Stimulated activated CD8-positive, alpha-beta memory T cell treated with anti-CD3 and anti-CD28 coated beads, Interleukin-15, amount 100 ng/mL, for 48 hours (primary cell): ENCODE measurements at regions not wholly inside any gene's neighbourhood (a gene's known extent, or its start where the extent isn't known, plus 50 kb on each side); places are given as distances from the start of the nearest gene placed in this dataset.
"Not testable (repeated sequence)": the region's sequence is repeated elsewhere in the genome, so short reads cannot be mapped to it uniquely, and the experiment has no call there.

Experiments
- DNase-seq, 2 donors: peaks; one replicate each; pipeline ENCODE4 v3.0.0-alpha.2; 2020; ENCODE audit warnings: low read depth in 2 of 2

- no peak for DNase-seq
These were observed 1087.5 kb downstream of the BCL11B start for GRCh38 chr14:98184457-98184856.

- no peak for DNase-seq
These were observed 1087.0 kb downstream of the BCL11B start for GRCh38 chr14:98185036-98185435.

- DNase-seq = no peak
These were observed 1085.9 kb downstream of the BCL11B start for GRCh38 chr14:98186140-98186539.

DNA sequence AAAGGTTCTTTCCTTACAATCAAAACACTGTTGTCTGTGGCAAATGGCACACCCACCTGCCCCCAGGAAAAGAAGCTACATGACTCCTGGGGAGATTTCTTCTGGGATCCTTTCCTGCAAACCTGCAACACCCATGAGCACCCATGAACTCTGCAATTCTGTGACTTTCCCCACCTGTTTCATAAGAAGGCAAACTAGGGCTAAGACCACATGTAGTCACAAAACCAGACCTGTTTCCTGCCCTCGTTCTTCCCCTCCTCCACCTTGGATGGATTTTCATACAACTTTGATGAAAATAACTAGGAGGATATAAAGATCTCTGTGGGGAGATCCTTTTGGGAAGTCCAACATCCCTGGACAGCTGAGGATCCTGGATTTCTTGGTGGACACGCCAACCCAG, 1084.7 kb downstream of the BCL11B start:
- DNase-seq = no peak

- DNase-seq = no peak
These were observed 1082.9 kb downstream of the BCL11B start for GRCh38 chr14:98189062-98189461.

- no peak for DNase-seq
These were observed 1082.5 kb downstream of the BCL11B start for GRCh38 chr14:98189511-98189910.

DNA sequence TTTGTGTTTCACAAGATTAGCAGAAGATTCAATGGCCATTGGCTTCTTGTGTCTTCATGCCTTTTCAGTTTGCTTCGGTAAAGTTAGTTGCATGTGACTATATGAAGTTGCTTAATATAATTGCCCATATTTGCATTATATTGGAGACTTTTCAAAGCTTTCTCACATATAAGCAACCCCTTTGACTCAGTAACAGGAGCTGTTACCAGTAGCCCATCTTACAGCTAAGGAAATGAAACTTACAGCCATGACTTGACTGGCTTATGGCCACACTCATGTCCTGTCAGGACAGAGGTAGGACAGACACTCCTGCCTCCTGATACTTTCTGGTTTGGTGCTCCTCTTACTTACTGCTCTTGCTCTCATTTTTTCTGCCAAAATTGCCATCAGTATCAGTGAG, 1082.1 kb downstream of the BCL11B start:
- no peak for DNase-seq

- DNase-seq = no peak
These were observed 1079.1 kb downstream of the BCL11B start for GRCh38 chr14:98192946-98193345.

DNA sequence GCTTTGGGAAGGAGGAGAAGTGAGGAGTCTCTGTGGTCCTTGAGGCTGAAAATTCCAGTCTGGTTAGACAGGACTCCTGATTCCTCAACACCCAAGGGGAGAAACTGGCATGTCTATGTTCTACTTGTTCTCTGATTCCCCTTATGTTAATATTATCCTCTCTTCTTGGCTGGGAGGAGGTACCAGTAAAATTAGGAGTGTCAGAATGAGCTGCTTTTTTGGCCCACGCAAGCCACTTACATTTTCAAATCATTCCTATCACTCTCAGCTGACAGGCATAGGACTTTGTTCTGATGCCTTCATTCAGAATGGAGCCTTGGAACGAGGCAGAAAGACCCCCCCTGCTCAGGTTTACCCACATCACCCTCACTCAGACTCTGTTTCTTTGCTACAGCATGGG, 1077.2 kb downstream of the BCL11B start:
- no peak for DNase-seq

- no peak for DNase-seq
These were observed 1076.7 kb downstream of the BCL11B start for GRCh38 chr14:98195256-98195655.

DNA sequence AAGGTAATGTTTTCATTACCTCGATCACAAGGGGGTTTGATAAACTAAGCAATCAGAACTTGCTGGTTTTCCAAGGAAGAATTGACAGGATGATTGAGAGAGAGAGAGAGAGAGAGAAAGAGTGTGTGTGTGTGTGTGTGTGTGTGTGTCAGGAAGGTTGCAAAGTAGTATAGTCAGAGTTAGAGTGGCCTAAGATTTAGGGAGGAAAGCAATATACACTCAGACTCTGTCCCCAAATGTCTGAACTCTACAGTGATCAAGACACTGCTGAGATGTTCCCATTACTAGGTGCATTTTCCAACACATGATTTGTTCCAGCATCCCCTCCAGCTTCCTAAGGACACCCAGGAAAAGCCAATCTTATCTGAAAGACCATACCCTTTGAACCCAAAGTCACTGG, 1074.1 kb downstream of the BCL11B start:
- DNase-seq = no peak

- peak in 1 of 2 donors; percentile 28 for DNase-seq
These were observed 1073.6 kb downstream of the BCL11B start for GRCh38 chr14:98198385-98198784.

- DNase-seq = no peak
These were observed 1071.4 kb downstream of the BCL11B start for GRCh38 chr14:98200601-98201000.

DNA sequence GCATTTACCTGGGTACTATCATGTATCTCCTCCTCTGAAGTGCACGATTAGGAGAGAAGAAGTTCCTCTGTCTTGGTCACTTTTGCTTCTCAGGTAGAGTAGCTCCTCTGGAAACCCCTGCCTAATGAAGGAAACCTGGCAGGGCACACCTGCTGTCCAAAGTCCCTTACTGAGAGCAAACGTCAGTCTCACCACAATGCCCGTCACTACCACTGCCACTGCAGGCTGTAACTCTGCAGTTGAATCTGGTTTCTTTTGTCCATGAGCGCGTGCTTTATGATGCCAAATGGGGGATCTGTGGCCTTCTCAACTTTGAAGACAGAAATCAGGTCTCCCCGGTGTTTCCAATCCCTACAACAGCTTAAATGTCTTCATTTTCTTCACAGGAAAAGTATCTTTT, 1068.6 kb downstream of the BCL11B start:
- DNase-seq = no peak

GRCh38 chr14:98204139-98204538, 1067.9 kb downstream of the BCL11B start:
- DNase-seq = no peak

GRCh38 chr14:98207415-98207814, 1064.6 kb downstream of the BCL11B start:
- no peak for DNase-seq

- no peak for DNase-seq
These were observed 1063.8 kb downstream of the BCL11B start for GRCh38 chr14:98208211-98208611.

DNA sequence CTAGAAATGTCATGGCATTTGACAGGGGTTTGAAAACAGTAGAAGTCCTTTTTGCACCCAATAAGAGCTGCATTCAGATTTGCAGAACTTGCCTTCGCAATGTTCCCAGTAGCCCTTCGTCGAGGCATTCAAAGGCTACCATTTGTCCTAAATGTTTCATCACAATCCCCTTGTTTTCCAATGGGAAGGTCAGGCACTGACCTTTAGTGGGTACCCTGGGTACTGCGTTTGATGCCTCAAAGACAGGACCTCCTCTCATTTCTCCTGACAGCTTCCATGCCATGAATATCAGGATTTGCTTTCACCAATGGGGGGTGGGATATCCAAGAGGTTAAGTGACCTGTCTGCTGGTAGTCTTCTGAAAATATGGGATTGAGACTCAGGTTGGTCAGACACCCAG, 1063.1 kb downstream of the BCL11B start:
- DNase-seq = no peak

- peak; percentile 31 to 56 for DNase-seq
These were observed 1061.8 kb downstream of the BCL11B start for GRCh38 chr14:98210045-98210672.

DNA sequence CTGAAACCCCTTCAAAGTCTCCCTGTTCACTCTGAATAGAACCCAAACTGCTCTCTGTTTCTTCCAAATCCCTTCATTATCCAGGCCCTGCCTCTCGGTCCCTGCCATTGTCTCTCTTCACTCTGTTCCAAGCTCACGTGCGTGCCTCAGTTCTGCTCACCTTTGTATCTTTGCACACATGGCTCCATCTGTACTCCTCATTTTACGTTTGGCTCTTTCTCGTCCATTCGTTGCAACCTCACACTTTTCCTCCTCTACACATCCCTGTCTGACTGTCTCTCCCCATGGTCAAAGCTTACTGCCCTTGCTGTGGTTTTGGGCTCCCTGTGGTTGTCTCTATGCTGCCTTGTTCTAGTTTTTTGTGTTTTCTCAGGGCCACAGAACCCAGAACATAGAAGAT, 1054.5 kb downstream of the BCL11B start:
- no peak for DNase-seq

GRCh38 chr14:98218218-98218617, 1053.8 kb downstream of the BCL11B start:
- no peak for DNase-seq

DNA sequence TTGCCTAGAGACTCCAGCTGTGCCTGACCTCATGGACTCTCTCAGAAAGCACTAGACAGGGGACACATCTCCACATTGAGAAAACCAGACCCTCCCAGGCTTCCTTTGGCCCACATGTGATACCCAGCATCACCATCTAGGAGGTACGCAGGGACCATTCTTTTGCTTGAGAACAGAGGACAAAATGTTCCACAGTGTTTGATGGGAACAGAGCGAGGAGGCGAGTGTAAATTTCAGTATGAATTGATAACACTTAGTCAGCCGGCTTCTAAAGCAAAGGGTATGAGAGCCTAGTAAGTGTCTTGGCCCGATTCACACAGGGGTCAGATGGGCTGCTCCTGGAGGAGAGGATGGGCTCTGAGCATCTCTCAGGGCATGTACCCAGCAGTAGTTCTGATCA, 1052.4 kb downstream of the BCL11B start:
- no peak for DNase-seq

GRCh38 chr14:98223106-98223505, 1048.9 kb downstream of the BCL11B start:
- no peak for DNase-seq

GRCh38 chr14:98223710-98224109, 1048.3 kb downstream of the BCL11B start:
- not testable (repeated sequence) for DNase-seq
